ENCODE measurements at regions not wholly inside any gene's neighbourhood (a gene's known extent, or its start where the extent isn't known, plus 50 kb on each side); places are given as distances from the start of the nearest gene placed in this dataset.

- TF ChIP-seq EZH2 (IDR thresholded peaks at IDR 0.05; ENCODE audit: low read length) = no peak
- no peak for TF ChIP-seq CTCF (optimal IDR thresholded peaks at IDR 0.05 in 1 of 3, IDR thresholded peaks at IDR 0.05 in 1 of 3, conservative IDR thresholded peaks at IDR 0.05 in 1 of 3; ENCODE audit: extremely low read depth in 1 of 3, insufficient read depth in 2 of 3, low read length in 3 of 3)
These were observed 307.5 kb downstream of the MAP2K4 start for GRCh38 chr17:12328204-12328603.
